Neural cell (in vitro differentiated cells): ENCODE measurements at regions not wholly inside any gene's neighbourhood (a gene's known extent, or its start where the extent isn't known, plus 50 kb on each side); places are given as distances from the start of the nearest gene placed in this dataset.

Experiments used
- H2AFZ ChIP-seq: fragments of 200-600, 300-800 bp; sonication (generic), shearing (Covaris generic); 2 replicates; pipeline ENCODE4 v1.6.0; 2014; ENCODE audit warnings: low read depth, mild to moderate bottlenecking, antibody characterized with exemption, low read length, moderate library complexity
- H3F3A ChIP-seq: fragments of 200-600 bp; shearing (Covaris generic); 2 replicates; pipeline ENCODE4 v1.6.1; 2016; ENCODE audit warnings: mild to moderate bottlenecking, moderate library complexity, mixed read lengths, antibody characterized with exemption, low read length; ENCODE audit not compliant: insufficient read depth, poor library complexity, severe bottlenecking
- H3K27ac ChIP-seq: fragments of 200-600, 300-800 bp; sonication (generic), shearing (Covaris generic); 2 replicates; pipeline ENCODE4 v1.5.1; 2014; ENCODE audit warnings: mild to moderate bottlenecking, low read length, moderate library complexity
- H3K27me3 ChIP-seq: fragments of 300-800, 200-600 bp; sonication (generic), shearing (Covaris generic); 2 replicates; pipeline ENCODE4 v1.6.0; 2014; ENCODE audit warnings: mild to moderate bottlenecking, low read depth, low read length, moderate library complexity; ENCODE audit not compliant: insufficient read depth
- H3K36me3 ChIP-seq: fragments of 300-800, 200-600 bp; sonication (generic), shearing (Covaris generic); 2 replicates; pipeline ENCODE4 v1.5.1; 2014; ENCODE audit warnings: mild to moderate bottlenecking, antibody characterized with exemption, low read length, moderate library complexity; ENCODE audit not compliant: insufficient read depth
- H3K4me2 ChIP-seq: fragments of 300-800, 200-600 bp; sonication (generic), shearing (Covaris generic); 2 replicates; pipeline ENCODE4 v1.6.0; 2014; ENCODE audit warnings: mild to moderate bottlenecking, low read length
- H3K4me3 ChIP-seq: fragments of 300-800, 200-600 bp; sonication (generic), shearing (Covaris generic); 2 replicates; pipeline ENCODE4 v1.5.1; 2014; ENCODE audit warnings: mild to moderate bottlenecking, low read length, moderate library complexity
- H3K79me2 ChIP-seq: fragments of 200-600 bp; shearing (Covaris generic); replicated peaks from 2 replicates; pipeline ENCODE4 v1.6.0; 2014; ENCODE audit warnings: mild to moderate bottlenecking, low read length, moderate library complexity; ENCODE audit not compliant: insufficient read depth
- H3K9ac ChIP-seq: fragments of 300-800, 200-600 bp; sonication (generic), shearing (Covaris generic); 2 replicates; pipeline ENCODE4 v1.6.1; 2016; ENCODE audit warnings: mild to moderate bottlenecking, low read length, mixed read lengths
- H3K9me2 ChIP-seq: fragments of 200-600 bp; shearing (Covaris generic); 2 replicates; pipeline ENCODE4 v1.6.1; 2016; ENCODE audit warnings: mild to moderate bottlenecking, low read length, mixed read lengths; ENCODE audit not compliant: insufficient read depth
- H3K9me3 ChIP-seq: fragments of 200-600, 300-800 bp; sonication (generic), shearing (Covaris generic); 2 replicates; pipeline ENCODE4 v1.6.1; 2016; ENCODE audit warnings: mild to moderate bottlenecking, mixed run types, low read length, moderate library complexity, mixed read lengths
- H4K20me1 ChIP-seq: fragments of 200-600 bp; shearing (Covaris generic); 2 replicates; pipeline ENCODE4 v1.6.1; 2016; ENCODE audit warnings: mild to moderate bottlenecking, mixed run types; ENCODE audit not compliant: insufficient read depth
- CTCF ChIP-seq: fragments of 450-650 bp; IDR thresholded peaks from 2 replicates; pipeline ENCODE4 v1.5.1; 2014; ENCODE audit warnings: antibody characterized with exemption, mild to moderate bottlenecking, moderate library complexity; ENCODE audit not compliant: poor library complexity, severe bottlenecking
- EP300 ChIP-seq: fragments of 450-650 bp; conservative IDR thresholded peaks from 2 replicates; pipeline ENCODE4 v1.6.1; 2014; ENCODE audit warnings: antibody characterized with exemption, mild to moderate bottlenecking, moderate library complexity; ENCODE audit not compliant: poor library complexity, severe bottlenecking
- EZH2 ChIP-seq: fragments of 200-600, 300-800 bp; shearing (Covaris generic), sonication (generic); IDR thresholded peaks from 2 replicates; pipeline ENCODE4 v1.6.1; 2014; ENCODE audit warnings: antibody characterized with exemption, low read length, borderline replicate concordance, mild to moderate bottlenecking; ENCODE audit not compliant: insufficient read depth, poor library complexity, severe bottlenecking
- MXI1 ChIP-seq: fragments of 450-650 bp; conservative IDR thresholded peaks from 2 replicates; pipeline ENCODE4 v1.6.1; 2014; ENCODE audit warnings: antibody characterized with exemption, mild to moderate bottlenecking; ENCODE audit not compliant: poor library complexity, severe bottlenecking
- POLR2AphosphoS5 ChIP-seq: IDR thresholded peaks from 2 replicates; pipeline ENCODE4 v1.6.1; 2012
- RAD21 ChIP-seq: fragments of 450-650 bp; conservative IDR thresholded peaks from 2 replicates; pipeline ENCODE4 v1.6.1; 2014; ENCODE audit warnings: antibody characterized with exemption, mild to moderate bottlenecking, moderate library complexity
- REST ChIP-seq: IDR thresholded peaks from 2 replicates; pipeline ENCODE4 v1.6.1; 2012; ENCODE audit warnings: borderline replicate concordance
- SMC3 ChIP-seq: fragments of 450-650 bp; conservative IDR thresholded peaks from 2 replicates; pipeline ENCODE4 v1.6.1; 2014; ENCODE audit warnings: antibody characterized with exemption, mild to moderate bottlenecking, moderate library complexity; ENCODE audit not compliant: poor library complexity
- TAF1 ChIP-seq: IDR thresholded peaks from 2 replicates; pipeline ENCODE4 v1.6.1; 2012; ENCODE audit warnings: low read depth

GRCh38 chr5:73325546-73325945 lies 123.0 kb downstream of the FOXD1 start:
- Histone ChIP-seq H2AFZ (no peak overlapping the region), H3K27ac (no peak overlapping the region), H3K9ac (no peak overlapping the region), H4K20me1 (no peaks in the 10 kb centered on the region), H3K79me2 (no peaks in the 10 kb centered on the region), H3F3A (no peaks in the 10 kb centered on the region), H3K36me3 (no peaks in the 10 kb centered on the region), H3K9me2 (no peaks in the 10 kb centered on the region), H3K4me2 (no peak overlapping the region), H3K4me3 (no peak overlapping the region), H3K9me3 (no peaks in the 10 kb centered on the region), H3K27me3 (no peaks in the 10 kb centered on the region)
- TF ChIP-seq RAD21 (no peak), POLR2AphosphoS5 (no peak), CTCF (no peak), EZH2 (no peak), TAF1 (no peak), MXI1 (no peak), EP300 (no peak), SMC3 (no peak), REST (no peak)

- Histone ChIP-seq H3F3A (no peaks in the 10 kb centered on the region), H3K27ac (no peak overlapping the region), H3K9ac (no peak overlapping the region), H3K79me2 (no peaks in the 10 kb centered on the region), H3K9me2 (no peaks in the 10 kb centered on the region), H3K36me3 (no peaks in the 10 kb centered on the region), H3K27me3 (no peaks in the 10 kb centered on the region), H3K4me2 (no peak overlapping the region), H4K20me1 (no peaks in the 10 kb centered on the region), H2AFZ (no peak overlapping the region), H3K9me3 (no peaks in the 10 kb centered on the region), H3K4me3 (no peak overlapping the region)
- TF ChIP-seq RAD21 (no peak), REST (no peak), TAF1 (no peak), SMC3 (no peak), POLR2AphosphoS5 (no peak), MXI1 (no peak), EP300 (no peak), CTCF (no peak), EZH2 (no peak)
Measured at GRCh38 chr5:73323466-73323865, 125.1 kb downstream of the FOXD1 start.
